ENCODE measurements at regions not wholly inside any gene's neighbourhood (a gene's known extent, or its start where the extent isn't known, plus 50 kb on each side); places are given as distances from the start of the nearest gene placed in this dataset.

- no peaks in the 10 kb centered on the region for H3K9me3 ChIP-seq (ENCODE audit: insufficient read depth in 2 of 2, low read depth in 1 of 2, low read length in 1 of 2)
- H3K23me2 ChIP-seq (ENCODE audit: low read depth, low read length) = no peaks in the 10 kb centered on the region
- no peak overlapping the region for H3K4ac ChIP-seq (replicated peaks; ENCODE audit: insufficient read length, low read depth, low read length)
- no peaks in the 10 kb centered on the region for H4K20me1 ChIP-seq (replicated peaks in 1 of 2; ENCODE audit: control insufficient read depth in 1 of 2, insufficient read depth in 2 of 2, low read length in 2 of 2)
- H2BK5ac ChIP-seq (ENCODE audit: low read depth, low read length) = no peak overlapping the region
- CTCF ChIA-PET (ENCODE audit: partially characterized antibody) = no interaction called here
- no peak overlapping the region for H4K8ac ChIP-seq (ENCODE audit: extremely low read depth, insufficient read depth, low read length)
- no peak overlapping the region for H2AK5ac ChIP-seq (ENCODE audit: low read depth, low read length)
- H2BK20ac ChIP-seq (ENCODE audit: low read length) = no peak overlapping the region
- H3K79me1 ChIP-seq (ENCODE audit: low read depth, low read length) = no peaks in the 10 kb centered on the region
- no peak overlapping the region for H3K27ac ChIP-seq (ENCODE audit: low read depth, low read length)
- no peaks in the 10 kb centered on the region for H3K36me3 ChIP-seq (ENCODE audit: control insufficient read depth in 2 of 4, insufficient read depth in 4 of 4, low read length in 3 of 4)
- H2BK15ac ChIP-seq (ENCODE audit: low read length) = no peak overlapping the region
- no peak overlapping the region for H3K4me3 ChIP-seq (ENCODE audit: extremely low read depth in 1 of 4, insufficient read depth in 2 of 4, low read depth in 3 of 4, low read length in 4 of 4)
- no peak overlapping the region for H4K91ac ChIP-seq (replicated peaks; ENCODE audit: insufficient read length, low read length)
- whole genome bisulfite sequencing, 2 experiments (ENCODE audit: extremely low coverage in 1 of 2, insufficient coverage in 1 of 2, insufficient read length in 1 of 2, insufficient replicate concordance in 2 of 2, low coverage in 1 of 2, low lambda C conversion rate in 2 of 2, missing lambda C conversion rate in 1 of 2) = 96 to 100% methylated on average over 1 to 9 of the region's 9 CpGs
- H4K5ac ChIP-seq (ENCODE audit: insufficient read length, low read depth, low read length) = no peak overlapping the region
- no peak overlapping the region for H3K14ac ChIP-seq (ENCODE audit: insufficient read length)
- no peaks in the 10 kb centered on the region for H3K79me2 ChIP-seq (ENCODE audit: control insufficient read depth in 1 of 2, insufficient read depth in 2 of 2, low read length in 2 of 2)
- no peak overlapping the region for H3K56ac ChIP-seq (replicated peaks; ENCODE audit: insufficient read length, low read depth, low read length)
- no peak overlapping the region for H3K18ac ChIP-seq (ENCODE audit: extremely low read depth, low read length)
- FAIRE-seq (no peak), DNase-seq (ENCODE audit: low read depth in 1 of 2, low spot score in 2 of 2) (no peak)
- H2BK120ac ChIP-seq (replicated peaks; ENCODE audit: low read depth, low read length) = no peak overlapping the region
- H2BK12ac ChIP-seq (ENCODE audit: low read depth, low read length) = no peak overlapping the region
- no peak overlapping the region for H2AFZ ChIP-seq (ENCODE audit: low read length)
- H3K4me2 ChIP-seq (ENCODE audit: insufficient read depth in 1 of 2, low read depth in 2 of 2, low read length in 2 of 2) = no peak overlapping the region
- H3K27me3 ChIP-seq (replicated peaks in 1 of 4; ENCODE audit: control insufficient read depth in 3 of 4, extremely low read depth in 1 of 4, insufficient read depth in 3 of 4, low read length in 3 of 4) = no peaks in the 10 kb centered on the region
- POLR2A ChIA-PET (ENCODE audit: partially characterized antibody) = no interaction called here
- H3K9ac ChIP-seq (replicated peaks in 1 of 4; ENCODE audit: extremely low read depth in 1 of 4, low read depth in 3 of 4, low read length in 3 of 4) = no peak overlapping the region
- H3K4me1 ChIP-seq (replicated peaks in 1 of 4; ENCODE audit: control insufficient read depth in 3 of 4, insufficient read depth in 4 of 4, low read length in 3 of 4) = no peaks in the 10 kb centered on the region
- H3K23ac ChIP-seq (ENCODE audit: insufficient read length) = no peak overlapping the region
- TF ChIP-seq HDAC6 (IDR thresholded peaks at IDR 0.05; ENCODE audit: low read depth, low read length) = no peak
- TF ChIP-seq ASH2L (IDR thresholded peaks at IDR 0.05; ENCODE audit: low read length) = no peak
- no peak for TF ChIP-seq JUND (IDR thresholded peaks at IDR 0.05; ENCODE audit: low read length)
- no peak for TF ChIP-seq CHD2 (IDR thresholded peaks at IDR 0.05; ENCODE audit: low read length)
- TF ChIP-seq TEAD4 (IDR thresholded peaks at IDR 0.05; ENCODE audit: low read depth, low read length) = no peak
Observed at GRCh38 chr13:104949840-104950740, 1585.4 kb downstream of the EFNB2 start.
